Medulla oblongata (tissue), 1 donor: ENCODE measurements at regions not wholly inside any gene's neighbourhood (a gene's known extent, or its start where the extent isn't known, plus 50 kb on each side); places are given as distances from the start of the nearest gene placed in this dataset.
A peak's percentile ranks its signal among the peaks of the same experiment; 100 is the strongest.

Experiments used
- DNase-seq: peaks from one replicate; pipeline ENCODE4 v3.0.0-alpha.2; 2015; ENCODE audit errors: extremely low spot score

DNA sequence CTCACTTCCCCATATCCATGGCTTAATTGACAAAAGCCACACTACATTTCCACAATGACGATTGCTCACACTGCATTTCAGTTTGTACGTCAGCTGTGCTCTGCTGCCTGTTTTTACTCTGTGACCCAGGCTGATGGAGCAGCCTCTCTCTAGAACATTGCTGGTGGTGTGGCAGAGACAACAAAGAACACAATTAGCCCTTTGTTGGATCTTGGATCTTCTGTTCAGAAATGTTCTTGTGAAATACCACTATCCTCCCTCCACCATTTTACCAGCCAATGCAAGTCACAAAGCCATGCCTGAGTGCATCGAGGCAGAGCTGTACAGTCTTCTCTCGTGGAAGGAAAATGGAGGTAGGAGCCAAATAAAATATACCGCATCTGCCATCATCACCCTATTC is 56.9 kb upstream of the TBC1D5 start:
- peak; percentile 12 for DNase-seq

DNA sequence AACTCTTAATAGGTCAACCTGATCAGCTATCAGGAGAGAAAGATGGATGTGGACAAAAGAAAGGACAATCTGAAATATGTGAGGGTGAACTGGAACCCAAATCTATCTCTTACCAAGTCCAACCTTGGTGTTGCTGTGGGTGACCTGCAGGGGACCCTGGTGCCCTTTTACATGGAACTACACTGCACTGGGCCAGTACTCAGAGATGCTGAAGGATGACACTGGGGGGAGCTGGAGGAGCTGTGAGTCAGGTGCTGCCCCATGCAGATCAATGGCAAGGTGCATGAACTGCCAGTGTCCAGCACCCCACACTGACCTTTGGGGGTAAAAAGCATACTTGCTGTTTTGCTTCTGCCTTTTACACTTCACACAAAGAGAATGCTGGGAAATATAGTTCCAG is 55.6 kb upstream of the TBC1D5 start:
- no peak for DNase-seq

DNA sequence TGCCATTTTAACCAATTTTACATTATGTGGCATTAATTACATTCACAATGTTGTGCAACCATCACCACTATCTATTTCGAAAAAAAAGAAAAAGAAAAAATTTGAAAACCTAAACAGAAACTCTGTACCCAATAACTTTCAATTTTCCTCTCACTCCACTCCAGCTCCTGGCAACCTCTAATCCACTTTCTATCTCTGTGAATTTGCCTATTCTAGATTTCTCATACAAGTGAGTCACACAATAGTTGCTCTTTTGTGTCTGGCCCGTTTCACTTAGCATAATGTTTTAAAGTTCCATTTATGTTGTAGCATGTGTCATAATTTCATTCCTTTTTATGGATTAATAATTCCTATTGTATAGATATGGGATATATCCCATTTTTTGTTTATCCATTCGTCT is 53.3 kb upstream of the TBC1D5 start:
- DNase-seq: no peak

DNA sequence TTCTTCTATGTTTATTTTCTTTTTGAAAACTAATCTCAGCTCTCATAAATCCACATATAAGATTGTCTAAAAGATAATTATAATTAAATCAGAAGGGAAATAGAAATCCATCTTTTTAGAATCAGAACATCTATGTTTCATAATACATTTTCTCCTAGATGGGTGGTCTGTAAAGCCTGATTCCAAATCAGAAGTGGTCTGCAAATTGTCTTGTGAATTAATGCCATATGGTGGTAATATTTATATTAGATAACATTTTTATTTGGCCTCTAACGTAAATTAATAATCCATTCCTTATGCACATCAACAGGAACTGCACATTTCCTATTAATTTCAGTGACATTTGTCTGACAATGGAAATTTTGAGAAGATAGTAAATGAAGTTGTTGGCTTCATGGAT is 52.8 kb upstream of the TBC1D5 start:
- DNase-seq: no peak

DNA sequence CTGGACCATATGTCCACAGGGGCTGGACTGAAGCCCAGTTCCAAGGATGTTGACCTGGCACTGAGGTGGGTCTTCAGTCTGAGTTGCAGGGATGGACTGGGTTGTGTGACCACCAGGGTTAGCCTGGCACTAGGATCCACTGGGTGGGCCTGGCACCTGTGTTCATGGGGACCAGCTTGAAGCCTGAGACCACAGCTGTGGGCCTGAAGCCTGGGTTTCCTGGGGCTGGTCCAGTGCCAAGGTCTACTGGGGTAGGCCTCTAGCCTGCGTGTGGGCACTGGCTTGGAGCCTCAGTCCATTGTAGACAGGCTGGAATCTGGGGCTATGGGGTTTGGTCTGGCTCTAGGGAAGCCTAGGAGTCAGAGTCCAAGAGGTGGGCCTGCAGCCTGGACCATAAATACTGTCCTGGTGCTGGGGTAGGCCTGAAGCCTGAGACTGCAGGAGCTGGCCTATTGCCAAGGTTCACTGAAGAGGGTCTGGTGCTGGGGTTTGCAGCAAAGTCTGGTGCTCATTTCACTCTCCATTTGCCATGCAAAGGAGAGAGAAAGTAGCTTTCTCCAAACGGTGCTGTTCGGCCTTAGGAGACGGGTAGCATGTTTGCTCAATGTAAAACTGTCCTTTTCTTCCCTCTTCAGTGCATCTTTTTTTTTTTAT is 51.2 kb upstream of the TBC1D5 start:
- DNase-seq: no peak
